Stimulated activated CD8-positive, alpha-beta memory T cell treated with anti-CD3 and anti-CD28 coated beads, Interleukin-4, amount 100 ng/mL, for 48 hours (primary cell): ENCODE measurements at regions not wholly inside any gene's neighbourhood (a gene's known extent, or its start where the extent isn't known, plus 50 kb on each side); places are given as distances from the start of the nearest gene placed in this dataset.

ENCODE experiments used
- DNase-seq: peaks from one replicate; pipeline ENCODE4 v3.0.0-alpha.2; 2020

- DNase-seq, result no peak
Observed at GRCh38 chr2:5751873-5752482, 59.8 kb downstream of the SOX11 start.

DNA sequence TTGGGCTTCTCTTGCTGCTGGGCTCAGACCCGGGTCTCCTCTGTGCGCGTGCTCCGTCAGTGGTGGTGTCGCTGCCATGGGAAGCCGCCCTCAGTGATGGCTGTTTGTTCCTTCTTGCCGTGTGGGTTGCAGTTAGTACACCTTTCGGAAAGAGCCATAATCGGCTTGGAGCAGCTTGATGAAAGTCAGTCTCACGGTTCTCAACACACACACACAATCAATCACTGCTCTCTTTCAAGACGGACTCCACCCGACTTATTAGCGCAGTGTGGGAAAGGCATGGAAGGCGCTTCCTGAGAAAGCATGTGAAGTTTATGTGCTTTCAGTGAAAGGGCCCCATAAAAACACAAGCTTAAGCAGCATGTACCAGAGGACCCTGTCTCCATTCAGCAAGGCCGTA, 64.1 kb downstream of the SOX11 start:
- no peak for DNase-seq

DNA sequence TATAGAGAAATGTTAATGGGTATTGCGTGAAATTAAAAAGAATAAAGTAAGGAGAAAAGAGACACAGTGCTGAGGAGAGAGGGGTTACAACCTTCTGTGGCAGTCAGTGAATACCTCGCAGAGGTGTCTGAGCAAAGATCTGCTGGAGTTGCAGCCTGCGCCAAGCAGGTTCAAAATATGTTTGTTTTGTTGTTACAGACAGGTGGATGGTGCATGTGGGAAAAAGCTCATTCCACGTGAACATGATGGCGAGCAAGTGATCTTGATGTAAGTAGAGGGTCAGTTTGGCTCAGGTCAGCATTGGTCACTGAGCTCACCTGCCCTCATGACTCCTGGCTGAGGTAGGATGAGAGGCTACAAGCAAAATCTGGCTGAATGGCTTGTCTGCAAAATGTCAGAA, 66.2 kb downstream of the SOX11 start:
- DNase-seq, result no peak

GRCh38 chr2:5759949-5760348, 67.8 kb downstream of the SOX11 start:
- no peak for DNase-seq

GRCh38 chr2:5763531-5763930, 71.3 kb downstream of the SOX11 start:
- DNase-seq, result no peak

DNA sequence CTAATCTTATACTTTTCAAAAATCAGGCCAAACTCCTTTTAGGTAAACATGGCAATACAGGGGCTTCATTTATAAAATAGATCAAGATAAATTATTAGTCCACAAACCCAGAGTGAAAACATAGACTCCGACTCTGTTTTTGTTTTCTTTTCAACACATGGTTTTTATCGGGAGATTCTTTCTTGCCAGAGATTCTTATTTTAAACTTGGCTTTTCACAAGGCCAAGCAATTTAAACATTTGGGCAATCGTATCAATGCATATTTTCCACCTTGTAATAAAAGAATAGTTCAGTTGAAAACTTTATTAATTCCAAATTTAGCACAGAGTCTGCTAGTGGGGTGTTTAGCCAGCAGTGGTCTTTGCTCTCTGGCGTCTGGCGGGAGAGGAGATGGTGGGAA, 71.9 kb downstream of the SOX11 start:
- DNase-seq, result no peak

DNA sequence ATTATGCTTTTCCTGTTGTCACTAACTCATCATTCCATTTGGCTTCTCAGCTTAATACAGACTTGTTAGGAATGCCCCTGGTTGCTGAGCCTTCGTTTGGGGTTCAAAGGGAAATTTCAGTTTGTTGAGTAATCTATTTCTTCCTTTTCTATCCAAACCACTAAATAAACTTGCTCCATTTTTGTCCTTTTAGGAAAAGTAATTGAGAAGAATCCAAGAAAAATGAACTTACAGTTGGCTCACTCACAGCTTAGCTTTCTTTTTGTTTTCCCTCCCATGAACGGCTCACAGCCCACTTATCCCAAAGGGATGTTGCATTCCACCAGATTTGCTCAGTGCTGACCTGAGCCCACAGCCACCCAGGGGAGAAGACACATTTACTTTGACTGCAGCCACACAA, 73.9 kb downstream of the SOX11 start:
- no peak for DNase-seq

DNA sequence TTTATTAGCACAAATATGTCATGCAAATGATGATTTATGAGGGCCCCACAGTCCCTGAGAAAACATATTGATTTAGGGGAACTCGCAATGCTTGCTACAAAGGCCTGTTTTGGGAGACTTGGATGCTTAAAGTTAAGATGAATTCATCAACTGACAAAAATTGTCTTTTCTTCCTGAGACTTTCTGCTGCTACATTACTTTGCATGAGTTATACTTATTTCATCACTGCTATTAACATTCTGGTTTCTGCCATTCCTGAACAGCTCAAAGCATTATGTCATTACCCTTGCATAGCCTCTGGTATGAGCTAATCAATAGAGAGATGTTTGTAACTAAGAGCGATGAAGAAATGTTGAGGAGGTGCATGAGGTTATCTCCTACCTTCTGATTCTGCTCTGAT, 74.4 kb downstream of the SOX11 start:
- no peak for DNase-seq

DNA sequence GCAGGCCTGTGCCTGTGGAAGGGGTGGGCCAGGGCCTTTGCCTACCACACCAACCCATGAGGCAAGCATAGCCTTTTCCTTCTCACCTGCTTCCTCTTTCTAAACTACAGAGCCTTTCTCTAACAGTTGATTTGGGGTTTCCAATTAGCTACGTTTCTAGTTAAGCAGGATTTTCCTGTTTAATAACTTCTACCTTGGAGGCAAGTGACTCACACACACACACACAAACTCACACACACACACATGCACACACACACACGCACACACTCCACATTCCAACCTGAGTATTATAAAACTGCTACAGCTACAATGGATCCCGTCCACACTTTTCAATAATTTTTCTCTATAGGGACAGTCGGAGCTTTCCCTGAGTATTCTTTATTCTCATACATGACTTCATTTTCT, 84.9 kb downstream of the SOX11 start:
- DNase-seq, result no peak

GRCh38 chr2:5781679-5782078, 89.5 kb downstream of the SOX11 start:
- DNase-seq, result no peak

- no peak for DNase-seq
Observed at GRCh38 chr2:5782103-5782502, 89.9 kb downstream of the SOX11 start.

- DNase-seq, result no peak
Observed at GRCh38 chr2:5788447-5788846, 96.3 kb downstream of the SOX11 start.

DNA sequence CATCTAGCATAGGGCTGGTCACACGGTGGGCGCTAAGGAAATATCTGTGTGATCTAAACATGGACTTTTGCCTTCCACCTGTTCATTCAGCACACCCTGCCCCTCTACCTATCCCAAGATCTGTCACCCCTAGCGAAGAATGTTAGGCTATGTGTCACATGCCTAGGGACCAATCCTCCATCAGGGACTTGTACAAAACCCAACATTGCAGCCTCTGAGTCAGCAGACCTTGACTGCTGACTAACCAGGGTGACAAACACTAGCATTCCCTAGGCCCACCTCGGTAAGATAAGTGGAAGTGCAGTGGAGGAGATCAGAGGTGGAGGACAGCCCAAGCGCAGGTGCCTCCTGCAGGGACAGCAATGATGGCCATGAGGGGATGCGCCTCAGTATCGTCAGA, 99.2 kb downstream of the SOX11 start:
- DNase-seq, result no peak

DNA sequence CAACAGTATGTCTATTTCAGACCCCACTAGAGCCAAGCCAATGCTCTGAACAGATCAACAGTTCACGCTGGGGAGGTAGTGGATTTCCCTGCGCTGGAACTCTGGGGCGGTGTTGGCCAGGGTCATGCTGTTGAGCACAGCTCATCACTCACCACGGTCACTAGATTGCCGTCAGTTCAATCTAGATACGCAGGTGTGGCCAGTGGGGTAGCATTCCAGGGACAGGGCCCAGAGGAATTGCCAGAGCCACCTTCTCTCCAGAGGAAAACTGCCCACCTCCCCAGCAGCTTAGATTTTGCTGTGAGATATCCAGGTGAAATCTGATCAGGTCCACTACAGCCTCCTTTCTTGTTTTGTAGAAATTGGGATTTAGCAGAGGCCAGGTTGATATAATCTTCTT, 101.8 kb downstream of the SOX11 start:
- no peak for DNase-seq

DNA sequence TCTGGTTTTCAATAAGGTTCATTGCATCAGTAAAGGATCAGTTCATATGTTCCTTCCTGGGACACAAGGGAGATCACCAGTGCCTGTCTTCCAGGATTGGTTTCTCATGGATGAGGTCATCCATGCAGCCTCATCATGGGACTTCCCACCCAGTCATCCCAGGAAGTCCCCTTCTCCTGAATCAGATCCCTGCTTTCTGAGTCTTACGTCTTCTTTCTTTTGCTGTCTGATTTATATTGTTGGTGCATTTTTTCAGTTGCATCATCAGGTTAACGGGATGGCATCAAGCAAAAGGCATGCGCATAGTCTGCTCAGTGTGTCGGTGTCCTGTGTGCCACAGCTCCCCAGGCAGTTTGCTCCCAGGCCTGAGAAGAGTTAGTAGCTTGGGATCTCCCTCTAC, 105.9 kb downstream of the SOX11 start:
- DNase-seq, result no peak

DNA sequence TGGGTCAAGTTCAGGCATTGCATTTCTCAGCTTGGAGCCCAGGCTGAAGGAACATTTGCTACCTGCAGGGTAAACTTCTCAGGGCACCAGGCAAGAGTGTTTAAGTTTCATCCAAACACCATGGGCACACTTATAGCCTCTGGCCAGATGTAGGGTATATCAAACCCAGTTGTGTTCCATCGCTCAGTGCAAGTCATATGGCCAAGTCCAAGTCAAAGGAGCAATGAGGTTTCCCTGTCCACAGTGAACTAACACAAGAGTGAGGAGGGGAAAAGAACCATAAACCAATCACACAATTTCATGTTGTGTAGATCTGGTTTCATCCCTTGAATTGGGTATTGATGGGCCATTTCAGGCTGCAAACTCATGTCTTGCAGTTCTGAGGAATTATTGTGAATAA, 107.2 kb downstream of the SOX11 start:
- no peak for DNase-seq

GRCh38 chr2:5803547-5803946, 111.4 kb downstream of the SOX11 start:
- no peak for DNase-seq

GRCh38 chr2:5818961-5819600, 126.9 kb downstream of the SOX11 start:
- DNase-seq, result no peak

DNA sequence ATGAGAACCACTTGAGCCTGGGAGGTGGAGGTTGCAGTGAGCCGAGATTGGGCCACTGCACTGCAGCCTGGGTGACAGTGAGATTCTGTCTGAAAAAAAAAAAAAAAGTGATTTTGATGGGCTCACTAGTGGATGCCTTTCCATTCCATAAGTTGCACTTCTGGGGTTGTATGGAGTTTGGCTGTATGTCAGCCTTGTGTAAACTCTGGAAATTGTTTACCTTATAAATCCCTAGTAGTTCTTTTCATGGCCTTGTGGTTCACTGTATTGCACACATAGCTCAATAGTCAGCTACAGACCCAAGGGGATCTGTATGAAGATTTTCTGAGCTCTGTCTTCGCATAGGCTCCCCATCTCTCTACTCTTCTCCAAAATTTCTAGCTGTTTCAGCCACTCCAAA, 131.9 kb downstream of the SOX11 start:
- no peak for DNase-seq

GRCh38 chr2:5825686-5826085, 133.5 kb downstream of the SOX11 start:
- no peak for DNase-seq

DNA sequence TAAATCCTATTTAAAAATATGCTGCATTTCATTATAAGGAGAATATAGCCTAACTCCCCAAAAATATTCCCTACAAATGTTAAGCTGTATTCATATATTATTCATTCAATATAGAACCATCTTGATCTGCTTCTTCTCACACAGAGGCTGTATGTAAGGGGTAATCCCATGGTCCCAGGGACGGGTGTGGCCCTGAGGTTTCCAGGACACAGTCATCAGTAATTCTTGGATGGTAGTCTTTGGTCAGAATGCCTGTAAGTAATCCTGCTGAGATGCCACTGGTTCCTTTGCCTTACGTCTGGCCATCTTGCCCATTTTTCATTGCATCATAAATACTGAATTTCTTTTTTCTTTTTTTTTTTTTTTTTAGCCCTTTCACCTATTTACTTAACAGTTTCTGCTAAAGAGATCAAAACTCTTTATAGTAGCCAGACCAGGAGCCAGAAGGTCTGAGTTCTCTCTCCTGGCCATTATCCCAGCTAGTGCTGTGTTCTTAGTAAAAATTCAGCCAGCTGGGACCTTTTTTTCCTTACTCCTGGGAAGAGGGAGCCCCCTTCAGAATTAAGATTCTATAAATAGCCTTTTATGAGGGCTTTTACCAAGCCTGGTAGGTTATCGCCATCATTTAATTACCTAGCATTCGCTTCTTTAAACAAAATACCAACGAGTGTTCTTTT, 134.9 kb downstream of the SOX11 start:
- no peak for DNase-seq

DNA sequence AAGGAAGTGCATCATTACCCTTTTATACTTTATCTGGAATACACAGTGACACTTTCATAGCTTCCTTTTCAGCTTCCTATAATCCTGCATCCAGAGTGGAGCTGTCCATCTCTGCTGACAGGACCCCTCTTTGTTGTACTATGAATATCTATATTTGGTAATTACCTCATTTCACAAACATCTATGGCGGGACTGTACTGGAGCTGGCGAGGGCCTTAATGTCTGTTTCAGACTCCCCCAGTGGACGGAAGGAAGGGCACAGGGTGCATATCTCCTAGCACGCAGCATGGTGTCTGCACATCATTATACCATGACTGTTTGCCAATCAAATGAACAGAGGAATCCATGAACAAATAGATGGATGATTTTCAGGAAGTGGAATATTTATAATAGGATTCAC, 142.3 kb downstream of the SOX11 start:
- DNase-seq, result no peak

DNA sequence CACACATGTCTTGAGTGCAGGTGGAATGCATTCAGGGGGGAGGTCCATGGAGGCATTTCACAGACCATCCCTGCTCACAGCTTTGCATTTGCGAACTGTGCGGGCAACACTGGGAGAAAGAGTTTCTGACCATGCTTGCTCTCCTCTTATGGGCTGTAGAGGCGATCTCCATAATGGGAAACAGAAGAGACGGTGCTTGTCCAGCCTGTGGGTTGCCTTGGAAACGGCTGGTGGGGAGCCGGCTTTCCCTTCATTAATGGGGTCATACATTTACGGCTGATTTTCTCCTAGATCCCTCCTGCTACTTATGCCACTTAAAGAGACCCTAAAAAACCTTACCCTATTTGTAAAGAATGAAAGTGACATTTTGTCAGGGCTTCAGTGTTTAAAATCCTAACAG, 147.4 kb downstream of the SOX11 start:
- DNase-seq, result no peak

DNA sequence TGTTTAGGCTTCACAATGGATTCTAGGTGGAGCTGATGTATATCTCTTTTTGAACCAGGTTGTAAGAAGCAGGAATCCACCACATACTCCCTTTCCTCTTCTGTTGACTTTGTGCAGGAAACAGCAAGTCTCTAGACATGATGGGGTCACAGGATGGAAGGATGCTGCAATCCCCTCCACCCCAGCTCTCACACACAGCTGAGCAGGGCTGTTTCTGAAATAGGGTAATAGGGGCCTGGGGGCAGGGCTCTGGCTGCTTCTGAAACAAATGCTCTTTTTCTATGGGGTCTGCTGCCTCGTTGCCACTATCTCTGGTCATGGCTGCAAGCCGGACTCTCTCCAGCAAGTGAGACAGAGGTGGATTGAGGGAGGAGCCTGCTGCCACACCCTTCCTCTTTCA, 148.9 kb downstream of the SOX11 start:
- no peak for DNase-seq

DNA sequence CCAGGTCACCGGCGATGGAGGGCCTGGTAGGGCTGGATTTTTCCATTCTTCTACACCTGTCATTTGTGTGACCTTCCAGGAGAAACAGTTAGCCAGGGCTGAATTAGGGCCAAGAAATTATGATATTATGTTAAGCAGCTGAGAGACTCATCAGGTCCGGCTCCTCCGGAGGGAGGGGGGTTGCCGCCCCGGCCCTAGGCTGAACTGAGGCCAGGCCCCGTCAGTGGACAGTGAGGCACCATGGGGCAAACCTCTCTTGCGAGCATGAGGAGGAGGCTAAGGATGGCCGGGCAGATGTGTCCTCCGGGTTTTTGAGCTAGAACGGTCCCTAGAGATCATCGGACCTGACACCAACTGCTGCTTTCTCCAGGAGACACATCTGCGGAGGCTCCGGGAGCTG, 150.1 kb downstream of the SOX11 start:
- no peak for DNase-seq
